ENCODE measurements at regions not wholly inside any gene's neighbourhood (a gene's known extent, or its start where the extent isn't known, plus 50 kb on each side); places are given as distances from the start of the nearest gene placed in this dataset.

DNA sequence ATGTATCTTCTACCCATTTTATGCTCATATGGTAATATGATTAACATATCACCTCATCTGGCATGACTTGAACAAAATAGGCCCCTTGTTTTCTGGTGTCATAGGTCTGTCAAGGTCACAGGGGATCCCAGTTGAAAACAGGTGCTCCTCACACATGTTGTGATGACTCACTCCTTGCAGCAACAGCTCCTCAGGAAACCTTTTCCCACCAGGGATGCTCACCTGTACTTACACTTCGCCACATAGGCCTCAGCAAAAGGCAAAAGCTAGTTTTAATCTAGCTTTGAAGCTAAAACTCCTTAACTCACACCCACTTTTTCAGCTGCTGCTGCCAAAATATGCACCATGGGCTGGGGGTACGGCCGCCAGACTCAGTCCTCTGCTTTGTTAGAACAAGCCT is 110.0 kb upstream of the SOX21 start:
- TF ChIP-seq, protein P1, sequence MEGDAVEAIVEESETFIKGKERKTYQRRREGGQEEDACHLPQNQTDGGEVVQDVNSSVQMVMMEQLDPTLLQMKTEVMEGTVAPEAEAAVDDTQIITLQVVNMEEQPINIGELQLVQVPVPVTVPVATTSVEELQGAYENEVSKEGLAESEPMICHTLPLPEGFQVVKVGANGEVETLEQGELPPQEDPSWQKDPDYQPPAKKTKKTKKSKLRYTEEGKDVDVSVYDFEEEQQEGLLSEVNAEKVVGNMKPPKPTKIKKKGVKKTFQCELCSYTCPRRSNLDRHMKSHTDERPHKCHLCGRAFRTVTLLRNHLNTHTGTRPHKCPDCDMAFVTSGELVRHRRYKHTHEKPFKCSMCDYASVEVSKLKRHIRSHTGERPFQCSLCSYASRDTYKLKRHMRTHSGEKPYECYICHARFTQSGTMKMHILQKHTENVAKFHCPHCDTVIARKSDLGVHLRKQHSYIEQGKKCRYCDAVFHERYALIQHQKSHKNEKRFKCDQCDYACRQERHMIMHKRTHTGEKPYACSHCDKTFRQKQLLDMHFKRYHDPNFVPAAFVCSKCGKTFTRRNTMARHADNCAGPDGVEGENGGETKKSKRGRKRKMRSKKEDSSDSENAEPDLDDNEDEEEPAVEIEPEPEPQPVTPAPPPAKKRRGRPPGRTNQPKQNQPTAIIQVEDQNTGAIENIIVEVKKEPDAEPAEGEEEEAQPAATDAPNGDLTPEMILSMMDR (IDR thresholded peaks at IDR 0.05) = no peak
- no peak for TF ChIP-seq POLR2A (IDR thresholded peaks at IDR 0.05)

All from esophagus squamous epithelium (tissue), 4 donors.